ENCODE measurements at regions not wholly inside any gene's neighbourhood (a gene's known extent, or its start where the extent isn't known, plus 50 kb on each side); places are given as distances from the start of the nearest gene placed in this dataset.

DNA sequence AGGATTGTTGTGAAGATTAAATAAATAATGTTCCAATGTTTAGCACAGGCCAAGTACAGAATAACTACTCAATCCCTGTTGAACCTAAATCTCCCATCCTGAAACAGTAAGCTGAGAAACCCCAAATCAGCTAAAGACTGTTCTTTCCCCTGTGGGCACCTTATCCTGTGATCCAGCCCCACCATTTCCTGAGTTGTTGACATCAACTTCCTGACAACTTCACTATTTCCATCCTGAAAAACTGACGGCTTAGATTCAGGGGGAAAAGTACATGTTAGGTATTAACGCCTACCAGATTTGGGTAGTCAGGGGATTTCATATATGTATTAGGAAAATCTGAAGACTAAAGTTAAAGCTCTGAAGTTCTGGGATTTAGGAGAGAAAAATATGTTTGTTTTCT lies 51.7 kb upstream of the PALMD start:
- no peaks in the 10 kb centered on the region for H3K36me3 ChIP-seq
- no peak for TF ChIP-seq POLR2A (IDR thresholded peaks at IDR 0.05)
- TF ChIP-seq, protein P1, sequence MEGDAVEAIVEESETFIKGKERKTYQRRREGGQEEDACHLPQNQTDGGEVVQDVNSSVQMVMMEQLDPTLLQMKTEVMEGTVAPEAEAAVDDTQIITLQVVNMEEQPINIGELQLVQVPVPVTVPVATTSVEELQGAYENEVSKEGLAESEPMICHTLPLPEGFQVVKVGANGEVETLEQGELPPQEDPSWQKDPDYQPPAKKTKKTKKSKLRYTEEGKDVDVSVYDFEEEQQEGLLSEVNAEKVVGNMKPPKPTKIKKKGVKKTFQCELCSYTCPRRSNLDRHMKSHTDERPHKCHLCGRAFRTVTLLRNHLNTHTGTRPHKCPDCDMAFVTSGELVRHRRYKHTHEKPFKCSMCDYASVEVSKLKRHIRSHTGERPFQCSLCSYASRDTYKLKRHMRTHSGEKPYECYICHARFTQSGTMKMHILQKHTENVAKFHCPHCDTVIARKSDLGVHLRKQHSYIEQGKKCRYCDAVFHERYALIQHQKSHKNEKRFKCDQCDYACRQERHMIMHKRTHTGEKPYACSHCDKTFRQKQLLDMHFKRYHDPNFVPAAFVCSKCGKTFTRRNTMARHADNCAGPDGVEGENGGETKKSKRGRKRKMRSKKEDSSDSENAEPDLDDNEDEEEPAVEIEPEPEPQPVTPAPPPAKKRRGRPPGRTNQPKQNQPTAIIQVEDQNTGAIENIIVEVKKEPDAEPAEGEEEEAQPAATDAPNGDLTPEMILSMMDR (IDR thresholded peaks at IDR 0.05) = no peak
- no peak for TF ChIP-seq POLR2AphosphoS5 (IDR thresholded peaks at IDR 0.05)
- WGBS = 72% methylated on average over 2 of the region's 2 CpGs
- no peaks in the 10 kb centered on the region for H3K4me1 ChIP-seq (replicated peaks)
- DNase-seq (ENCODE audit: low spot score) = no peak
- no peaks in the 10 kb centered on the region for H3K27me3 ChIP-seq (replicated peaks; ENCODE audit: insufficient read depth)
- H3K9me3 ChIP-seq = no peaks in the 10 kb centered on the region
- H3K4me3 ChIP-seq = no peak overlapping the region
- H3K27ac ChIP-seq = no peak overlapping the region
- intact Hi-C loops (cut with DNase I) = no loop called here

DNA sequence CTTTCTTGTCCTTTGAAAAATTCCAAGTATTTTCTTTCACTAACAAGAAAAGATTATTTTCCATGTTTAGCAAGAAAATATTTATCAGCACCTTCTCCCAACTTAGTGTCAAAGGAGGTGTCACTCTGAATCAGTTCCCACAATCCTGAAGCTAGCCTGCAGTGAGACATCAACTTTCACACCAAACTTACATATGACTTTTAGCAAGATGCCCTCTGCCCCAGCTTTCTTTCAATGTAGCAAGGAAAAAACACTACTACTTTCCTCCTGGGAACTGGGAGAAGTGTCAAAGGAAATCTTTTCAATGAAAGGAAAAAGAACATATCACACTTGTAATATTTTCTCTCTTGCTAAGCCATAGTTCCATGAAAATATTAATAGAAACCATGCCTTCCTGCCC lies 50.9 kb upstream of the PALMD start:
- H3K9me3 ChIP-seq = no peaks in the 10 kb centered on the region
- no peak overlapping the region for H3K4me3 ChIP-seq
- DNase-seq (ENCODE audit: low spot score) = no peak
- no peaks in the 10 kb centered on the region for H3K4me1 ChIP-seq (replicated peaks)
- H3K27ac ChIP-seq = no peak overlapping the region
- TF ChIP-seq POLR2A (IDR thresholded peaks at IDR 0.05) (no peak), POLR2AphosphoS5 (IDR thresholded peaks at IDR 0.05) (no peak)
- TF ChIP-seq, protein P1 (IDR thresholded peaks at IDR 0.05) = no peak
- intact Hi-C loops (cut with DNase I) = no loop called here
- no peaks in the 10 kb centered on the region for H3K27me3 ChIP-seq (replicated peaks; ENCODE audit: insufficient read depth)
- H3K36me3 ChIP-seq = no peaks in the 10 kb centered on the region

DNA sequence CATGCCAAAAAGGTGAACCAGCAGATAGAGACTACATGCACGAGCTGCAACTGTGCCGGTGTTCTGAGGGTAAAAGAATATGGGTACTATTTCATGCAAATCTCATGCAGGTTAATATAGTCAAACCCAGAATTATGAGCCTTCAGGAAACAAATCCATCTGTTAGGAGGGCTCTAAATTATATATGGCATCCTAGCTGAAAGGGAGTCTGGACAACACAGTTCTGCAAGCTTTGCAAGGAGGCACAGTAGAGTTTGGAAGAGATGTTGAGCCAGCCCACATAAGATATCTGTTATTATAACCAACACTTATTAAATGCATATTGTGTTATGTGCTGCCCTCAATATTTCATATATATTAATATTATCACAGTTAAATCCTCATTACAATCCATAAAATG lies 50.5 kb upstream of the PALMD start:
- no peaks in the 10 kb centered on the region for H3K9me3 ChIP-seq
- TF ChIP-seq POLR2A (IDR thresholded peaks at IDR 0.05) (no peak), POLR2AphosphoS5 (IDR thresholded peaks at IDR 0.05) (no peak)
- TF ChIP-seq, protein P1 (IDR thresholded peaks at IDR 0.05) = no peak
- no peaks in the 10 kb centered on the region for H3K27me3 ChIP-seq (replicated peaks; ENCODE audit: insufficient read depth)
- 43% methylated on average over 2 of the region's 2 CpGs for WGBS
- DNase-seq (ENCODE audit: low spot score) = no peak
- intact Hi-C loops (cut with DNase I) = no loop called here
- no peaks in the 10 kb centered on the region for H3K36me3 ChIP-seq
- H3K4me3 ChIP-seq = no peak overlapping the region
- H3K27ac ChIP-seq = no peak overlapping the region
- no peaks in the 10 kb centered on the region for H3K4me1 ChIP-seq (replicated peaks)
